B cell (primary cell): ENCODE measurements at regions not wholly inside any gene's neighbourhood (a gene's known extent, or its start where the extent isn't known, plus 50 kb on each side); places are given as distances from the start of the nearest gene placed in this dataset.

Source experiments
- ATAC-seq: fragments of 200-7000 bp; cut with Tn5 transposase; one replicate; pipeline ENCODE4 v1.10.0; 2021; ENCODE audit warnings: low read depth, mild to moderate bottlenecking, moderate number of reproducible peaks, moderate library complexity
- CTCF ChIA-PET: fragments of 350-600 bp; sonication (Branson Sonifier 250); formaldehyde crosslinking; loops from one replicate; lab custom pipeline; 2021; ENCODE audit warnings: antibody characterized with exemption, inconsistent platforms; lab: Charles Lee
- POLR2A ChIA-PET: fragments of 350-600 bp; sonication (Branson Sonifier 250); formaldehyde crosslinking; loops from one replicate; lab custom pipeline; 2021; ENCODE audit warnings: antibody characterized with exemption; lab: Charles Lee
- DNase-seq: peaks from one replicate; pipeline ENCODE4 v3.0.0; 2013
- H2AFZ ChIP-seq: 2 replicates; pipeline ENCODE4 v1.6.1; 2012; ENCODE audit warnings: mild to moderate bottlenecking, low read depth, low read length; ENCODE audit not compliant: insufficient read depth, poor library complexity, severe bottlenecking
- H3K27ac ChIP-seq, 2 donors: 1 replicate in 1 of 2; 2 replicates in 1 of 2; pipeline ENCODE4 v1.5.1; 2012 to 2013; ENCODE audit warnings: low read length in 2 of 2, mild to moderate bottlenecking in 2 of 2, moderate library complexity in 1 of 2
- H3K27me3 ChIP-seq, 4 experiments: fragments of 200-600 bp in 1 of 4; sonication (generic) in 1 of 4; replicated peaks in 1 of 4; 1 replicate in 2 of 4; 2 replicates in 2 of 4; pipeline versions ENCODE4 v1.6.1 to v1.7.0; 2013 to 2016; ENCODE audit warnings: low read length in 3 of 4, mild to moderate bottlenecking in 2 of 4, mixed read lengths in 1 of 4, moderate library complexity in 1 of 4; ENCODE audit not compliant: insufficient read depth in 4 of 4, control insufficient read depth in 3 of 4; ENCODE audit errors: control extremely low read depth in 1 of 4
- H3K36me3 ChIP-seq, 2 experiments: replicated peaks in 1 of 2; 1 replicate in 1 of 2; 2 replicates in 1 of 2; pipeline versions ENCODE4 v1.6.1 to v1.7.1; 2013; ENCODE audit warnings: low read length in 1 of 2; ENCODE audit not compliant: insufficient read depth in 2 of 2, control insufficient read depth in 1 of 2; ENCODE audit errors: control extremely low read depth in 1 of 2, extremely low read depth in 1 of 2
- H3K4me1 ChIP-seq, 2 donors: fragments of 200-600 bp in 1 of 2; sonication (generic) in 1 of 2; 1 replicate in 1 of 2; 2 replicates in 1 of 2; pipeline versions ENCODE4 v1.5.1 to v1.6.1; 2013 to 2017; ENCODE audit warnings: low read length in 2 of 2; ENCODE audit not compliant: control insufficient read depth in 2 of 2, insufficient read depth in 2 of 2
- H3K4me2 ChIP-seq: replicated peaks from 2 replicates; pipeline ENCODE3; 2012; ENCODE audit warnings: mild to moderate bottlenecking, low read depth, low read length; ENCODE audit not compliant: poor library complexity, severe bottlenecking
- H3K4me3 ChIP-seq, 5 experiments: fragments of 200-600 bp in 1 of 5; sonication (generic) in 1 of 5; 1 replicate in 3 of 5; 2 replicates in 2 of 5; pipeline versions ENCODE4 v1.5.1 to v1.7.0; 2011 to 2016; ENCODE audit warnings: low read length in 4 of 5, mild to moderate bottlenecking in 4 of 5, low read depth in 2 of 5, control low read depth in 1 of 5, moderate library complexity in 1 of 5; ENCODE audit not compliant: insufficient read depth in 1 of 5; ENCODE audit errors: control extremely low read depth in 1 of 5, extremely low read depth in 1 of 5
- H3K79me2 ChIP-seq: fragments of 200-600 bp; sonication (generic); one replicate; pipeline ENCODE4 v1.6.0; 2016; ENCODE audit warnings: low read length; ENCODE audit not compliant: control insufficient read depth, insufficient read depth
- H3K9ac ChIP-seq: fragments of 200-600 bp; sonication (generic); 2 replicates; pipeline ENCODE4 v1.6.1; 2017; ENCODE audit warnings: mild to moderate bottlenecking, low read length, moderate library complexity
- H3K9me3 ChIP-seq, 3 donors: one replicate each; pipeline versions ENCODE4 v1.6.1 to v1.7.1; 2013; ENCODE audit warnings: low read length in 2 of 3; ENCODE audit not compliant: control insufficient read depth in 2 of 3, insufficient read depth in 1 of 3; ENCODE audit errors: control extremely low read depth in 1 of 3
- H4K20me1 ChIP-seq: 2 replicates; pipeline ENCODE4 v1.6.0; 2012; ENCODE audit warnings: mild to moderate bottlenecking, low read length; ENCODE audit not compliant: insufficient read depth, control insufficient read depth, poor library complexity, severe bottlenecking
- H3K27ac Mint-ChIP-seq: one replicate; pipeline ENCODE4 v1.8.0; 2021; ENCODE audit warnings: mixed read lengths
- H3K27me3 Mint-ChIP-seq: one replicate; pipeline ENCODE4 v1.8.0; 2021; ENCODE audit warnings: mixed read lengths
- H3K4me1 Mint-ChIP-seq: one replicate; pipeline ENCODE4 v1.8.0; 2021; ENCODE audit warnings: mixed read lengths
- H3K4me3 Mint-ChIP-seq: one replicate; pipeline ENCODE4 v1.8.0; 2021; ENCODE audit warnings: mixed read lengths
- H3K9me3 Mint-ChIP-seq: one replicate; pipeline ENCODE4 v1.8.0; 2022; ENCODE audit warnings: mixed read lengths; ENCODE audit not compliant: insufficient read depth
- EZH2 ChIP-seq: IDR thresholded peaks from 2 replicates; pipeline ENCODE4 v1.6.1; 2012; ENCODE audit warnings: borderline replicate concordance, low read depth, mild to moderate bottlenecking, moderate library complexity, low read length; ENCODE audit not compliant: insufficient read depth, poor library complexity, severe bottlenecking
- WGBS: methylation state at CpG from one replicate; pipeline ENCODE4 v1.1.5; 2013; ENCODE audit warnings: missing lambda C conversion rate; ENCODE audit not compliant: insufficient coverage; 5-methylcytosine and 5-hydroxymethylcytosine counted together
- intact Hi-C: fragments of 100-400 bp; cut with micrococcal nuclease; formaldehyde crosslinking; loops from one replicate; pipeline ENCODE4 v1.10.0; 2022
- TF ChIP-seq, protein P1 (sequence below): fragments of 200-600 bp; IDR thresholded peaks from one replicate; pipeline ENCODE4 v1.8.0; 2022; ENCODE audit warnings: antibody characterized with exemption, mild to moderate bottlenecking

- Histone ChIP-seq H3K4me3 (no peak overlapping the region), H4K20me1 (no peaks in the 10 kb centered on the region), H2AFZ (no peak overlapping the region), H3K4me2 (no peak overlapping the region), H3K4me1 (no peaks in the 10 kb centered on the region), H3K9ac (no peak overlapping the region), H3K36me3 (no peaks in the 10 kb centered on the region), H3K79me2 (no peaks in the 10 kb centered on the region), H3K27ac (no peak overlapping the region), H3K9me3 (no peaks in the 10 kb centered on the region), H3K27me3 (no peaks in the 10 kb centered on the region)
- H3K4me1 Mint-ChIP-seq: no peaks in the 10 kb centered on the region
- peaks cover 3% of the 10 kb centered on the region for H3K9me3 Mint-ChIP-seq
- WGBS: no CpG with 5 or more reads among the region's 2 CpGs
- no peak for TF ChIP-seq EZH2
- TF ChIP-seq, protein P1, sequence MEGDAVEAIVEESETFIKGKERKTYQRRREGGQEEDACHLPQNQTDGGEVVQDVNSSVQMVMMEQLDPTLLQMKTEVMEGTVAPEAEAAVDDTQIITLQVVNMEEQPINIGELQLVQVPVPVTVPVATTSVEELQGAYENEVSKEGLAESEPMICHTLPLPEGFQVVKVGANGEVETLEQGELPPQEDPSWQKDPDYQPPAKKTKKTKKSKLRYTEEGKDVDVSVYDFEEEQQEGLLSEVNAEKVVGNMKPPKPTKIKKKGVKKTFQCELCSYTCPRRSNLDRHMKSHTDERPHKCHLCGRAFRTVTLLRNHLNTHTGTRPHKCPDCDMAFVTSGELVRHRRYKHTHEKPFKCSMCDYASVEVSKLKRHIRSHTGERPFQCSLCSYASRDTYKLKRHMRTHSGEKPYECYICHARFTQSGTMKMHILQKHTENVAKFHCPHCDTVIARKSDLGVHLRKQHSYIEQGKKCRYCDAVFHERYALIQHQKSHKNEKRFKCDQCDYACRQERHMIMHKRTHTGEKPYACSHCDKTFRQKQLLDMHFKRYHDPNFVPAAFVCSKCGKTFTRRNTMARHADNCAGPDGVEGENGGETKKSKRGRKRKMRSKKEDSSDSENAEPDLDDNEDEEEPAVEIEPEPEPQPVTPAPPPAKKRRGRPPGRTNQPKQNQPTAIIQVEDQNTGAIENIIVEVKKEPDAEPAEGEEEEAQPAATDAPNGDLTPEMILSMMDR: no peak
- ChIA-PET CTCF (no interaction called here), POLR2A (no interaction called here)
- ATAC-seq (no peak), DNase-seq (no peak)
- H3K4me3 Mint-ChIP-seq: no peak overlapping the region
- no peaks in the 10 kb centered on the region for H3K27me3 Mint-ChIP-seq
- H3K27ac Mint-ChIP-seq: no peak overlapping the region
- intact Hi-C loops: no loop called here
These were observed 330.8 kb upstream of the PDZRN3 start for GRCh38 chr3:73955494-73956070.

- ATAC-seq: no peak
- H3K79me2 ChIP-seq: no peaks in the 10 kb centered on the region
- H3K9me3 ChIP-seq: no peaks in the 10 kb centered on the region
- H3K4me2 ChIP-seq: no peak overlapping the region
- 71% methylated on average over 1 of the region's 1 CpG for WGBS
- TF ChIP-seq, protein P1: no peak
- TF ChIP-seq EZH2: no peak
- H3K27ac Mint-ChIP-seq: no peak overlapping the region
- H3K4me1 Mint-ChIP-seq: no peaks in the 10 kb centered on the region
- H2AFZ ChIP-seq: no peak overlapping the region
- H3K36me3 ChIP-seq: no peaks in the 10 kb centered on the region
- no peak overlapping the region for H3K4me3 ChIP-seq
- no peak overlapping the region for H3K27ac ChIP-seq
- no peaks in the 10 kb centered on the region for H3K27me3 Mint-ChIP-seq
- H3K9ac ChIP-seq: no peak overlapping the region
- DNase-seq: no peak
- intact Hi-C loops: no loop called here
- no peaks in the 10 kb centered on the region for H3K4me1 ChIP-seq
- H3K9me3 Mint-ChIP-seq: peaks cover 6% of the 10 kb centered on the region
- ChIA-PET CTCF (no interaction called here), POLR2A (no interaction called here)
- no peak overlapping the region for H3K4me3 Mint-ChIP-seq
- no peaks in the 10 kb centered on the region for H4K20me1 ChIP-seq
- H3K27me3 ChIP-seq: no peaks in the 10 kb centered on the region
These were observed 329.8 kb upstream of the PDZRN3 start for GRCh38 chr3:73954506-73954905.
